Glomerular visceral epithelial cell (primary cell): ENCODE measurements at regions not wholly inside any gene's neighbourhood (a gene's known extent, or its start where the extent isn't known, plus 50 kb on each side); places are given as distances from the start of the nearest gene placed in this dataset.
"Not testable (repeated sequence)": the region's sequence is repeated elsewhere in the genome, so short reads cannot be mapped to it uniquely, and the experiment has no call there.

Experiments
- DNase-seq: peaks from one replicate; pipeline ENCODE4 v3.0.0-alpha.2; 2016; ENCODE audit errors: extremely low spot score

DNA sequence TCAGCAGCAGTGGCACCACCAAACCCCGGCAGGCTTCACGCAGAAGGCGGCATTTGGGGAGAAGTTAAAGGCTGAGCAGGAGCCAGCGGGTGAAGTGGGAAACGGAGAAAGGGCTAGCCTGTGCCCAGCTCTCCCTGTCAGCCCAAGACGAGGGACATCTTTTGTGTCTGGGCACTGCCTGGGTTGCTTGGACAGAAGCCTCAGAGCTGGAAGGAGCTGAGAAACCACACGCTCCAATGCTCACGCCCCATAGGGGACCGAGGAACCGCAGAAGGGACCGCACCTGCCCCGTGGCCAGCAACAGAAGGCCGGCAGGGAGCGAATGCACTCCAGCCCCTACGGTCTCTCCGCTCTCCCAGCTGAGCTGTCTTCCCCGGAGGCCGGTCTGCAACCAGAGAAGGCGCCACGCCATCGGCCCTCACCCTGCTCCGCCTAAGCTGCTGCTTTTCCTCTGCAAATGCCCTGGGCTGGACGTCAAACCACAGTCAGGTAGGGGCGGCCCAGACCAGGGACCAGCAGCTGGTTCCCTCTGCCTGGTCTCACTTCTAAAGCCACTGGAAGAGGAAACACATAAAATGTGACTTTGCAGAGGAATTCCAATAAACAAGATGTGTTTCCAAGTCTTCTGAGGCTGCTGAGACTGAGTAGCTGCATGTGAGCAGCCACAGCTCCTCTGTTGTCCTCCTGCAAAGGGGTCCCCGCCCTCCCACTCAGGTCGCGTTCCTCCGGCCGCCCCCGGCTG lies 182.4 kb upstream of the ZNF469 start:
- DNase-seq: not testable (repeated sequence)

- DNase-seq: no peak
These were observed 181.9 kb upstream of the ZNF469 start for GRCh38 chr16:88200896-88201185.

DNA sequence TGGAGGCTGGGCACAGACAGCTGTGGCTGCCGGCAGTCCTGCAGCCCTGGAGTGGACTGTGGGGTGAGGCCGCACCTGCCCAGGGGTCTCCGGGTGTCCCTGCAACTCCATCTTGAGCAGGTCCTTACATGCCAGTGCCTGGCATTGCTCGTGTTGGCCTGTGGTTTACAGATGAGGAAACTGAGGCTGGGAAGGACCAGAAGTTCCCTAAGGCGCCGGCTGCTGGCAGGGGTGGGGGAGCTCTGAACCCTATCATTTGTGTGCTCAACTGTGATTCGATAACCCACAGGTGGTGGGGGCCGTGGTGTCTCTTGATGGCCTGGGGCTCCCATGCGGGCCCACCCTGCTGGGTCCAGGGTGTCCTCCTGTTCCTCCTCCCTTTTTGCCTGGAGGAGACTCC lies 181.1 kb upstream of the ZNF469 start:
- not testable (repeated sequence) for DNase-seq

GRCh38 chr16:88202207-88202745 lies 180.5 kb upstream of the ZNF469 start:
- DNase-seq: no peak

DNA sequence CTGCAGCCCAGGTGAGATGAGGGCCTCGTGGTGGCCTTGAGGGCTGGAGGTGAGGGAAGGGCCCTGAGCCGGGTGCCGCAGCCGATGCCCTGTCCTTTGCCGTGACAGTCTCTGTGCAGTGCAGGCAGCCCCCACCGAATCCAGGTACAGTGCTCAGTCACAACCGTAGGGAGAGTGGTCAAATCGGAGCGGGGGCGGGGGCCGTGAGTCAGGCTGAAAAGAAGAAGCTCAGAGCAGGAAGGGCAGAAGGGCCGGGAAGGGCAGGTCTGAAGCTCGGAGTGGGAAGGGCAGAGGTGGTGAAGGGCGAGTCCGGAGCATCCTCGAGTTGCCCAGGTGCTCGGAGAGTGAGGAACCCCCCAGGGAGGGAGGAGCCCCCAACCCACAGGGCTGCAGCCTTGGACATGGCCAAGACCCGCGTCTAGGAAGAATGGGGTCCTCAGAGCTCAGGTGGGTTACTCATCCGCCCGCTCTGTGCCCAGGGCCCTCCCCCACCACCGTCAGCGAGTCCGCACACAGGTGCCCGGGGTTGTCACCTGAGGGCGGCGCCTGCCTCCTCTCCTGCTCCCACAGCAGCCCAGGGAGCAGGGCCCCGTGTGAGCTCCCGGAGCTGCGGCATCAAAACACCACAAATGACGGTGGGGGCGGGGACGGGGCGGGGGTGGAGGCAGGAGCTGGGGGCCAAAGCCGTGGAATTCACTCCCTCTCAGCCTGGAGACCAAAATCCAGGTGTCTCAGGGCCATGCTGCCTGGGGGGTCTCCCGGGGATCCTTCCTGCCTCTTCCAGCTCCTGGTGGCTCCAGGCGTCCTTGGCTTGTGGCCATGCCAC lies 179.7 kb upstream of the ZNF469 start:
- DNase-seq: not testable (repeated sequence)

GRCh38 chr16:88204131-88205110 lies 178.3 kb upstream of the ZNF469 start:
- DNase-seq: not testable (repeated sequence)

DNA sequence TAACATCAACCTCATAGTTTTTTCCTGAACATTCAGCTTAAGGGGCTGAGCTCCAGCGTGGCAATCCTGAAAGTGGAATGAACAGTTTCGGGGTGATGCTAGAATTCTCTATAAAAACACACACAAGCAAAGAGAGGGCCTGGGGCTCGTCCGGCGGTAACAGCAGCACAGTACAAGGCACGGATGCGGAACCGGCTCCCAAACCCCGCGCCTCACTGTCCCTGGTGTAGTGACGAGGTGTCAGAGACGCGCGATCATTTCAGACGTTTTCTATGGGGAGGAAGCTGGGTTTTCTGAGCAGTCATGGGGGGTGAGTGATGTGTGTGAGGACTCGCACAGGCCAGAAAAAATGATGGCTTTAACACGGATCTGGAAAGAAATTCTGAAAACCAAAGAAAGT lies 177.3 kb upstream of the ZNF469 start:
- not testable (repeated sequence) for DNase-seq

DNA sequence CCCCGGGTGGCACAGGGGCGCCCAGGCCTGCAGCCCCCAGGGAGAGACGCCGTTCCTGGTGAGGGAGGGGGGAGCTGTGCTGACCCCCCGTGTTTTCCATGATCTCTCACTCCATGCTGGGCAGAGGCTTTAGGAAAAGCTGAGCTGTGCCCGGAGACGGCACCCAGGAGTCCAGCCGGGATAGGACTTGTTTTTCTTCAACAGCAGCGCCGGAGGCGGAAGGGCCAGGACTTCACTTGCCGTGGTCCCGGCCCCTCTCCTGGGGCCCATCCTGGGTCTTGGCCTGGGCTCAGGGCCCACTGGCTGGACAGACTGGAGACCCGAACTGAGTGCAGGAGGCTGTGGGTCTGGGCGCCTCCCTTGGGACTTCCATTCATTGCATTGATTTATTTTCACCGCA lies 176.8 kb upstream of the ZNF469 start:
- DNase-seq: not testable (repeated sequence)

GRCh38 chr16:88206516-88206915 lies 176.2 kb upstream of the ZNF469 start:
- not testable (repeated sequence) for DNase-seq

GRCh38 chr16:88208112-88208511 lies 174.6 kb upstream of the ZNF469 start:
- no peak for DNase-seq

GRCh38 chr16:88208776-88209175 lies 174.0 kb upstream of the ZNF469 start:
- not testable (repeated sequence) for DNase-seq

- not testable (repeated sequence) for DNase-seq
These were observed 173.2 kb upstream of the ZNF469 start for GRCh38 chr16:88209579-88209978.

DNA sequence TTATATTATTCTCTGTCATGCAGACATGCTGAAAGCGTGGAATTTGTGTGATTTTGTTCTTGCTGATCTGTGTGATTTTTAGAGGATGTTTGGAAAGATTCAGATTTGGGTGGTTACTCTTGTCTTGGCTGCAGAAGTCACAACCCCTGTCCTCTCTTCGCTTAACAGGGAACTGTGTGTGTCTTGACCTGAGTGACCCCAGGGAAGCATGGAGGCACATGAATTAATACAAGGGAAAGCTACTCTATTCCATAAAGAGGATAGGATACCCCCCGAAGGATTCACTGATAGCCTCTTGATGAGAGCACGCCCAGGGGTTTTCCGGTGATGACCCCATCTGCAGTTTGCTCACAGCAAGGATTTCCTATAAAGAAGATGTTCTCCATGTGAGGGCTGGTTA lies 168.8 kb upstream of the ZNF469 start:
- not testable (repeated sequence) for DNase-seq

DNA sequence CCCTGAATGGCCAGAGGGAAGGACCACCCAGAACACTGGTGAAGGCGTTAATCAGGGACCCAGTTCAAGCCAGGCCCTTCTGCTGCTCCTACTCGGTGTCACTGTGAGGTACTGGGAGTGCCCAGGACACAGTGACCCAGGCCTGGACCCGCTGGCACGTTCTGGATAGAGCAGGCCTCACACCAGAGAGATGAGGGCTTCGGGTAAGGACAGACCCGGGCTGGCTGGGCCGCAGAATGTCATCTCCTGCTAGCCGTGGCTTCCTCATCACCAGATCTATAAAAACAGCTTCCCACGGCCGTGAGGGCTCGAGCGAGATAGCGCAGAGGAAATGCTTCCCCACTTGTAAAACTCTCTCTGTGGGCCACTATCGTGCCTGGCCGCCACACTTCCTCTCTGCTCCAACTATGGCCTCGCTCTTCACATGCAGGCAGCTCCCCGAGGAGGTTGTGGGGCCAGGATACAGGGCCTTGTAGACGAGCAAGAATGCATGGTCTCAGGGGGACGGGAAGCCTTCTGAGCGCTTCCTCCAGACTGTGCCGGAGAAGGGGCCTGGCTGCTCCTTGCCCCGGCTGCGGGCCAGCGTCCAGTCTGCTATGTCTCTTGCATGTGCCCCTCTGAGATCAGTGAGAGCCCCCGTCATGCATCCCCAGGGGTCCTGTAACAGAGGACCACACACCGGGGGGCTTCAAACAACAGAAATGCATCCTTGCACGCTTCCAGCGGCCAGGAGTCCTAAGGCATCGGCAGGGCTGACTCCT lies 161.6 kb upstream of the ZNF469 start:
- not testable (repeated sequence) for DNase-seq

DNA sequence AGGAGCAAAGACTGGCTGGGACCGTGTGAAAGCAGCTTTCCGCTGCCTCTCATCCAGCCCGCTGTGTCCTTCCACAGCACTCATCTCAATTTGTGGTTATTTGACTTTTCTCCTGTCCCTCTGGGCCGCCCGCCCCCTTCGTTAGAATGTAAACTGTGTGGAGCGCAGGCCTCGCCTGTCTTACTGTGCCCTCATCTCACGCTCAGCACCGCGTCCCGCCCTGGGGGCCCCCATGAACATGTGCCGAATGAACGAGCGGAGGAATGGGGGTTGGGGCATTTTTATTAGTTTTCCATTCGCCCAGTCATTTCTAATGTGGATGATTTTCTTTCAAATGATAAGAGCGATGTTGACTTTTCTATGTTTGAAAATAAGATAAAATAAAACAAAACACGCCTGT lies 159.1 kb upstream of the ZNF469 start:
- not testable (repeated sequence) for DNase-seq

GRCh38 chr16:88224131-88224898 lies 158.4 kb upstream of the ZNF469 start:
- DNase-seq: not testable (repeated sequence)

DNA sequence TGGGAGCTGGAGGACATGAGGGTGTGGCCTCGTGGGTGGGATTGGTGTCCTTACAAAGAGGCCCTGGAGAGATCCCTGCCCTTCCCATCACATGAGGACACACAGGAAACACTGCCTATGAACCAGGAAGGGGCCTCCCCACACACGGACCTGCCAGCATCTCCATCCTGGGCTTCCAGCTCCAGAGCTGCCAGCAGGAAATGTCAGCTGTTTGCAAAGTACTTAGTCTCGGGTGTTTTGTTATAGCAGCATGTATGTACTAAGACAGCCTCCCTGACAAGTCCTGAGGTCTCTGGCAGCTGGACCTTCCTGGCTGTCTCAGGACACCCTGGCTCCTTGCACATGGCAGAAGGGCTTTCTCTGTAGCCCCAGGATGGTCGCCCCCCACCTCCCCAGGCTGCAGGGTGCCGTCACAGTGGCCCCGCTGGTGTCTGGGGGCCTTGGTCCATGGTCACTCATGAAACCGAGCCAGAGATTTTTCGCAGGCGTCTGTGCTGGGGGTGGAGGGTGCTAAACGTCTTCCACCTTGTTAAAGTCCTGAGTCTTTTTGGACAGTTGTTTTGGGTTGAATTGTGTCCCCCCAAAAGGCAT lies 157.0 kb upstream of the ZNF469 start:
- DNase-seq: not testable (repeated sequence)

DNA sequence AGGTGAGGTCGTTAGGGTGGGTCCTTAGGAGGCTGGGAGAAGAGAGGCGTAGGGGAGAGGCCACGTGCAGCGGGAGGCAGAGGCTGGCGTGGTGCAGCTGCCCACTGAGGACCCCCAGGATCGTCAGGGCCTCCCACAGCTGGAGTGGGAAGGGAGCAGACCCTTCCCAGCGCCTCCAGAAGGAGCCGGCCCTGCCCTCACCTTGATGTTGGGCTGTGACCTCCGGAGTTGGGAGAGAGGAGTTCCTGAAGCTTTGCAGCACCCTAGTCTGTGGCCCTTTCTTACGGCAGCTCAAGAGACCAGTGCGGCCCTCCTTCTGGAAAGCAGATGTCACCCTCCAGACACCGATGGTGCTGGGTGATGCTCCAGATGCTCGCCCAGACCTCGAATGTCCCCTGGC lies 156.5 kb upstream of the ZNF469 start:
- not testable (repeated sequence) for DNase-seq

DNA sequence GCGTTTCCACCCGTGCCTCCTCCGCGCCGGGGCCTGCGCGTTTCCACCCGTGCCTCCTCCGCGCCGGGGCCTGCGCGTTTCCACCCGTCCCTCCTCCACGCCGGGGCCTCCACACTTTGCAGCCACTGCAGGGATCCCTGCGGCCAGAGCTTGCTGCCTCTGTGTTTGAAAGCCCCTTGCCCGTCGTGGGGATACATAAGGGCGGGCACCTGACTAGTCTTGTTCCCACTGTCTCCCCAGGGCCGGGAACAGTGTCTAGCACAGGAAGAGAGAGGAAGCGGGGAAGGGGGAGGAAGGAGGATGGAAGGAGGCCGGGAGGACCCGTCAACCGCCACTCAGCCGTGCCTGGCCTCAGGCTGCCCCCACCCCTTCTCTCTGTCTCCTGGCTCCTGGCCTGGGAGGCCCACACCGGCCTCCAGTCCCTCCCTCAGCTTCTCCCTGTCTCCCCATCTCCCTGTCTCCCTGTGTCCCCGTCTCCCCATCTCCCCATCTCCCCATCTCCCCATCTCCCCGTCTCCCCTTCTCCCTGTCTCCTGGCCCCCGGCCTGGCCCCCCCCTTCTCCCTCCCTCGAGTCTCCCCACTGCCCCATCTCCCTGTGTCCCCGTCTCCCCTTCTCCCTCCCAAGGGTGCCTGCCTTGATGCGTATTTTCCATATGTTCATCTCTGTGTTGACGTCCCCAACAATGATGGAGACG lies 155.6 kb upstream of the ZNF469 start:
- DNase-seq: not testable (repeated sequence)
